ENCODE measurements at regions not wholly inside any gene's neighbourhood (a gene's known extent, or its start where the extent isn't known, plus 50 kb on each side); places are given as distances from the start of the nearest gene placed in this dataset.

DNA sequence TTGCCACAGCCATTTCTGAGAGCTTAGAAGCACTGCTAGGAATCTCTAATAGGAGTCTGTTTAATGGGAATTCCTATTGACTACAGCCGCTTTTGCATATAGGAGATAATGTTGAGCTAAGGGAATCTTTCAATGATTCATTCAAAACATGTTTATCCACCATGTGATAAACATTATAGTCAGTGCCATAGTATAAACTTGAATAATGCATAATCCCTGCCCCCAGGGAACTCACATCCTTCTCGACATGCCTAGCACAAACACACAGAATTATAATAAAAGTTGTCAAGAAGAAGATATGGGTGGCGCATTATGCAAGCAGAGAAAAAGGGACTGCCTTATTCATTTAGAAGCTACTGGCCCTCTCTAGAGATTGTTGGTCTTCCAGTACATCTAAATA is 248.0 kb downstream of the DAD1 start:
- Histone ChIP-seq H3K36me3 (ENCODE audit: control insufficient read depth, insufficient read depth, low read length) (no peaks in the 10 kb centered on the region), H3K27ac (ENCODE audit: low read length) (no peak overlapping the region), H3K27me3 (ENCODE audit: control insufficient read depth, insufficient read depth, low read length) (no peaks in the 10 kb centered on the region; the same call in 1 of the 2 replicates), H3K4me3 (ENCODE audit: low read depth in 2 of 2, low read length in 2 of 2) (no peak overlapping the region), H3K4me1 (ENCODE audit: control insufficient read depth, insufficient read depth, low read length) (no peaks in the 10 kb centered on the region), H3K9me3 (ENCODE audit: control insufficient read depth, insufficient read depth, low read depth, low read length) (no peaks in the 10 kb centered on the region)
- ATAC-seq: no peak
- TF ChIP-seq POLR2AphosphoS5 (IDR thresholded peaks at IDR 0.05; ENCODE audit: low read depth, low read length) (no peak), TCF7L2 (IDR thresholded peaks at IDR 0.05; ENCODE audit: low read depth, low read length) (no peak), SIN3A (IDR thresholded peaks at IDR 0.05; ENCODE audit: borderline replicate concordance, insufficient read depth, low read depth, low read length) (no peak)
- TF ChIP-seq, protein P1, sequence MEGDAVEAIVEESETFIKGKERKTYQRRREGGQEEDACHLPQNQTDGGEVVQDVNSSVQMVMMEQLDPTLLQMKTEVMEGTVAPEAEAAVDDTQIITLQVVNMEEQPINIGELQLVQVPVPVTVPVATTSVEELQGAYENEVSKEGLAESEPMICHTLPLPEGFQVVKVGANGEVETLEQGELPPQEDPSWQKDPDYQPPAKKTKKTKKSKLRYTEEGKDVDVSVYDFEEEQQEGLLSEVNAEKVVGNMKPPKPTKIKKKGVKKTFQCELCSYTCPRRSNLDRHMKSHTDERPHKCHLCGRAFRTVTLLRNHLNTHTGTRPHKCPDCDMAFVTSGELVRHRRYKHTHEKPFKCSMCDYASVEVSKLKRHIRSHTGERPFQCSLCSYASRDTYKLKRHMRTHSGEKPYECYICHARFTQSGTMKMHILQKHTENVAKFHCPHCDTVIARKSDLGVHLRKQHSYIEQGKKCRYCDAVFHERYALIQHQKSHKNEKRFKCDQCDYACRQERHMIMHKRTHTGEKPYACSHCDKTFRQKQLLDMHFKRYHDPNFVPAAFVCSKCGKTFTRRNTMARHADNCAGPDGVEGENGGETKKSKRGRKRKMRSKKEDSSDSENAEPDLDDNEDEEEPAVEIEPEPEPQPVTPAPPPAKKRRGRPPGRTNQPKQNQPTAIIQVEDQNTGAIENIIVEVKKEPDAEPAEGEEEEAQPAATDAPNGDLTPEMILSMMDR (IDR thresholded peaks at IDR 0.05): no peak
- TF ChIP-seq, protein P2, sequence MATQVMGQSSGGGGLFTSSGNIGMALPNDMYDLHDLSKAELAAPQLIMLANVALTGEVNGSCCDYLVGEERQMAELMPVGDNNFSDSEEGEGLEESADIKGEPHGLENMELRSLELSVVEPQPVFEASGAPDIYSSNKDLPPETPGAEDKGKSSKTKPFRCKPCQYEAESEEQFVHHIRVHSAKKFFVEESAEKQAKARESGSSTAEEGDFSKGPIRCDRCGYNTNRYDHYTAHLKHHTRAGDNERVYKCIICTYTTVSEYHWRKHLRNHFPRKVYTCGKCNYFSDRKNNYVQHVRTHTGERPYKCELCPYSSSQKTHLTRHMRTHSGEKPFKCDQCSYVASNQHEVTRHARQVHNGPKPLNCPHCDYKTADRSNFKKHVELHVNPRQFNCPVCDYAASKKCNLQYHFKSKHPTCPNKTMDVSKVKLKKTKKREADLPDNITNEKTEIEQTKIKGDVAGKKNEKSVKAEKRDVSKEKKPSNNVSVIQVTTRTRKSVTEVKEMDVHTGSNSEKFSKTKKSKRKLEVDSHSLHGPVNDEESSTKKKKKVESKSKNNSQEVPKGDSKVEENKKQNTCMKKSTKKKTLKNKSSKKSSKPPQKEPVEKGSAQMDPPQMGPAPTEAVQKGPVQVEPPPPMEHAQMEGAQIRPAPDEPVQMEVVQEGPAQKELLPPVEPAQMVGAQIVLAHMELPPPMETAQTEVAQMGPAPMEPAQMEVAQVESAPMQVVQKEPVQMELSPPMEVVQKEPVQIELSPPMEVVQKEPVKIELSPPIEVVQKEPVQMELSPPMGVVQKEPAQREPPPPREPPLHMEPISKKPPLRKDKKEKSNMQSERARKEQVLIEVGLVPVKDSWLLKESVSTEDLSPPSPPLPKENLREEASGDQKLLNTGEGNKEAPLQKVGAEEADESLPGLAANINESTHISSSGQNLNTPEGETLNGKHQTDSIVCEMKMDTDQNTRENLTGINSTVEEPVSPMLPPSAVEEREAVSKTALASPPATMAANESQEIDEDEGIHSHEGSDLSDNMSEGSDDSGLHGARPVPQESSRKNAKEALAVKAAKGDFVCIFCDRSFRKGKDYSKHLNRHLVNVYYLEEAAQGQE (IDR thresholded peaks at IDR 0.05; ENCODE audit: insufficient read depth in 1 of 2, low read depth in 2 of 2, low read length in 1 of 2): no peak
- in situ Hi-C loops (cut with HindIII; ENCODE audit: low pct_unique_long_range_greater_than_20kb, low sequenced_read_pairs) (no loop called here), intact Hi-C loops (cut with micrococcal nuclease; ENCODE audit: unreplicated experiment) (no loop called here)
- no TSS peak for BruUV-seq (replicated peaks)
- CTCF ChIA-PET: interaction anchor here (0.7 kb wide), 1 partner anchor 76 kb away, joined by 5 read pairs; no protein-coding TSS in a partner anchor
- POLR2A ChIA-PET: no interaction called here
- no peak for DNase-seq (ENCODE audit: low read depth, low spot score)

DNA sequence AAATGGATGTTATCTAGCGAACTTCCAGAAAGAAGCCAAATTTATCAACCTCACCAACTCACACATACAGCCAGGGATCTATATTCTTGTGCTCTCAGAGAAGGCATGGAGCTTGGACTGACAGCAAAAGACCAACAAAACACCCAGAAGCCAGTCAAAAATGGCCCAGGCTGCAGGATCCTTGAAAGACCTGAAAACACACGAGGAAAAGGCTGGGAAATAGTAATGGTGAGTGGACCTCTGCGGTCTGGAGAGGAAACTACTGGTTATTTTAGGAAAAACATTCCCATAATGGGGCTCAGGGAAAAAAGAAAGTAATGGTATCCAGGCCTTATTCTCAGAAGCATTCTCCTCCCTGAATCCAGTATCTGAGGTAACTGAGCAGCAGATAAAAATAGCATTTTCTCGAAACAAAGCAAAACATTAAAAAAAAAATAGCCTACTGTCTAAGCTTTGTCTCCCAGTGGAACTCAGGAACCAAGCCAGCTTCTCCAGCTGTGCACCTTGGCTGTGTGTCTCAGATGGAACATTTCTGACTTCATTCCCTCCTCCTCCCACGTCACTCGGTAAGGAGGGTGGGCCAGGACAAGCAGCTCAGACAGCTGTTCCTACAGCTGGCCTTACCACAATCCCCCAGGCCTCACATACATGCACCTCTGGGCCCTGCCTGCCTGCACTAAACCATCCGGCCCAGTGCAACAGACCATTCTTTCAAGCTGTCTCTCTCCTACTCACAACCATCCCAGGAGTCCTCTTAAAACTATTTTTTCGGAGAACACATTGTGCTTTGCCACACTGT is 249.9 kb downstream of the DAD1 start:
- Histone ChIP-seq H3K4me3 (ENCODE audit: low read depth in 2 of 2, low read length in 2 of 2) (no peak overlapping the region), H3K9me3 (ENCODE audit: control insufficient read depth, insufficient read depth, low read depth, low read length) (no peaks in the 10 kb centered on the region), H3K27me3 (ENCODE audit: control insufficient read depth, insufficient read depth, low read length) (no peaks in the 10 kb centered on the region; the same call in 1 of the 2 replicates), H3K4me1 (ENCODE audit: control insufficient read depth, insufficient read depth, low read length) (peaks cover 4% of the 10 kb centered on the region; the same call in 1 of the 2 replicates), H3K27ac (ENCODE audit: low read length) (no peak overlapping the region), H3K36me3 (ENCODE audit: control insufficient read depth, insufficient read depth, low read length) (no peaks in the 10 kb centered on the region)
- ChIA-PET POLR2A (no interaction called here), CTCF (no interaction called here)
- TF ChIP-seq, protein P2 (IDR thresholded peaks at IDR 0.05; ENCODE audit: insufficient read depth in 1 of 2, low read depth in 2 of 2, low read length in 1 of 2): no peak
- TF ChIP-seq, protein P1 (IDR thresholded peaks at IDR 0.05): no peak
- TF ChIP-seq TCF7L2 (IDR thresholded peaks at IDR 0.05; ENCODE audit: low read depth, low read length) (no peak), SIN3A (IDR thresholded peaks at IDR 0.05; ENCODE audit: borderline replicate concordance, insufficient read depth, low read depth, low read length) (no peak), POLR2AphosphoS5 (IDR thresholded peaks at IDR 0.05; ENCODE audit: low read depth, low read length) (no peak)
- DNase-seq (ENCODE audit: low read depth, low spot score) (no peak), ATAC-seq (no peak)
- in situ Hi-C loops (cut with HindIII; ENCODE audit: low pct_unique_long_range_greater_than_20kb, low sequenced_read_pairs): no loop called here
- no TSS peak for BruUV-seq (replicated peaks)
- intact Hi-C loops (cut with micrococcal nuclease; ENCODE audit: unreplicated experiment): no loop called here
